ENCODE measurements at regions not wholly inside any gene's neighbourhood (a gene's known extent, or its start where the extent isn't known, plus 50 kb on each side); places are given as distances from the start of the nearest gene placed in this dataset.
A peak's percentile ranks its signal among the peaks of the same experiment; 100 is the strongest.
"Not testable (repeated sequence)": the region's sequence is repeated elsewhere in the genome, so short reads cannot be mapped to it uniquely, and the experiment has no call there.

DNA sequence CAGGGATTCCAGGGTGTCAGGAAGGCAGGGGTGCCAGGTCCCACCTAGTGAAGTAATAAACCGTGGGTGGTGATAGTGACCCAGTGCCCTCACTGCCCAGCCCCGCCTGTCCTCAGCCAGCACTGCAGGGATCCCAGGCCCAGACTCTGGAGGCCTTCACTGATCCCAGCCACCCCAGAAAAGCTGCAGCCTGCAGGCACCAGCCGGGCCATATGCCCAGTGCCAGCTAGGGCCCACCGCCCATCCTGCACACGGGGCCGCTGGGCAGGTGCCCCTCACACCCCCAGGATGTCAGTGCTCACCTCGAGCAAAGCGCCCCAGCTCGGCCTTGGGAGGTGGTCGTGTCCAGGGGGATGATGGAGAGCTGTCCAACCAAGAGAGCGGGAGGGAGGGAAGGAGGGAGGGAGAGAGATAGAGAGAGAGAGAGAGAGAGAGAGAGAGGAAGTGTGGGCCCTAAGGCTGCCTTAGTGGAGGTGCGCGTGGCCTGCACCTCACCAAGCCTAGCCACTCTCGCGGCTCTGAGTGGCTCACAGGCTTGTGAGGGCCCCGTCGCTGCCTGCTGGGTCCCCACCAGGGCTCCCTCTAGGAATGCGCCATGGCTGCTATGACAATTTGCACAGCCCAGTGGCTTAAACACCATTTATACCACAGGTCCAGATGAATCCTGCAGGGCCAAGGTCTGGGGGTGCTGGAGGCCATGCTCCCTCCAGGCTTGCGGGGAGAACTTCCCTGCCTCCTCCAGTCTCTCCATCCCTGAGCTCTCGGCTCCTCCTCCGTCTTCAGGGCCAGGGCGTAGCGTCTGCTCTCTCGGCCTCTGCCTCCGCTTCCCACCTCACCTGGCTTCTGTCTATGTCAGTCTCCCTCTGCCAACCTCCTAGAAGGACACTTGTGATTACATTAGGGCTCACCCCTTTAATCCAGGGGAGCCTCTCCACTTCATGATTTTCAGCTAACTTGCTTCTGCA is 401.0 kb downstream of the TMEM121 start:
- no peak for DNase-seq

GRCh38 chr14:105928171-105929111 is 402.1 kb downstream of the TMEM121 start:
- not testable (repeated sequence) for DNase-seq

- no peak for DNase-seq
Measured at GRCh38 chr14:105929327-105930081, 403.1 kb downstream of the TMEM121 start.

DNA sequence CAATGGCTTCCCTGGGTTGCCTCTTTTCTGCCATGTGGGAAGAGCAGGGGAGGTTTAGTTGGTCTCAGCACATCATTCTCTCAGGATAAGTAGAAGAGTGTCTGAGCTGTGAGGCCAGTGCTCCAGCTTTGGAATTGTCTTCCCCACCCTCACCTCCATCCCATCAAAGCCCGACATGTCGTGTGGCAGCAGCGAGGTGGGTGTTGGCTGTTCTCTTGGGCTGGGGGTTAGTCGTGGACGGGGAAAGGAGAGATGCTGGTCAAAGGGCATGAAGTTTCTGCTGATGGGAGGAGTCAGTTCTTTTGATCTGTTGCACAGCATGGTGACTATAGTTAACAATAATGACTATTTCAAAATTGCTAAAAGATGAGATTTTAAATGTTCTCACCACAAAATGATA is 404.2 kb downstream of the TMEM121 start:
- DNase-seq = no peak

- peak in 1 of 2 donors; percentile 24 for DNase-seq
Measured at GRCh38 chr14:105931808-105932483, 405.6 kb downstream of the TMEM121 start.

GRCh38 chr14:105933238-105933637 is 406.9 kb downstream of the TMEM121 start:
- DNase-seq = no peak

DNA sequence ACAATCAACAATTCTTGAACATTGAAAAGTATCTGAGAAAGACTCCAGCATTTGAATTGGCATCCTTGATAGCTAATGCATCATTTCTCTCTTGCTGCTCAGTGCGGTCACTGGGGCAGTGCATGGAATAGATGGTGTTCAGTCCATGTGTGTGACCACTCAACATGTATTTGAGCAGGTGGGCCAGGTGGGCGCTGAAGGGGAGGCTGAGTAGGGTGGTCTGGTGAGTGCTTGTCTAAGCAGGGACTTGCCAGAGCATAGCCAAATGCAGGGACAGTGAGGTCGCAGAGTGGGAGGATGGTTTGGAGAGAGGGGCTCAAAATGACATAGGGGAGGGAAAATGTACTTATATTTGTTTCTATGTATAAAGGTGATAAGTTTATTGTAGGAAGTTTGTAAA is 409.0 kb downstream of the TMEM121 start:
- DNase-seq = no peak

GRCh38 chr14:105937253-105938054 is 411.1 kb downstream of the TMEM121 start:
- DNase-seq = no peak

- DNase-seq = no peak
Measured at GRCh38 chr14:105938055-105938863, 411.9 kb downstream of the TMEM121 start.

DNA sequence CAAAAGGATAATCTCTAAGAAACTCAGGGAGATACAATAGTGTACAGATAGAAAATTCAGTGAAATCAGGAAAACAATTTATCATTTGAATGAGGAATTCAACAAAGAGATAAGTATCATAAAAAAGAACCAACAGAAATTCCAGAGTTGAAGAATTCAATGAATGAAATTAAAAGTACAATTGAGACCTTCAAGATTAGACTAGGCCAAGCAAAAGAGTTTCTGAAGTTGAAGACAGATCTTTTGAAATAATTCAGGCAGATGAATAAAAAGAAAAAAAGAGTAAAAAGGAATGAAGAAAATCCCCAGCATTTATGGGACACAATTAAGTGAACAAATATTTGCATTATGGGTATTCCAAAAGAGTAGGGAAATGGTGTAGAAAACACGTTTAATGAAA is 412.6 kb downstream of the TMEM121 start:
- DNase-seq = no peak

DNA sequence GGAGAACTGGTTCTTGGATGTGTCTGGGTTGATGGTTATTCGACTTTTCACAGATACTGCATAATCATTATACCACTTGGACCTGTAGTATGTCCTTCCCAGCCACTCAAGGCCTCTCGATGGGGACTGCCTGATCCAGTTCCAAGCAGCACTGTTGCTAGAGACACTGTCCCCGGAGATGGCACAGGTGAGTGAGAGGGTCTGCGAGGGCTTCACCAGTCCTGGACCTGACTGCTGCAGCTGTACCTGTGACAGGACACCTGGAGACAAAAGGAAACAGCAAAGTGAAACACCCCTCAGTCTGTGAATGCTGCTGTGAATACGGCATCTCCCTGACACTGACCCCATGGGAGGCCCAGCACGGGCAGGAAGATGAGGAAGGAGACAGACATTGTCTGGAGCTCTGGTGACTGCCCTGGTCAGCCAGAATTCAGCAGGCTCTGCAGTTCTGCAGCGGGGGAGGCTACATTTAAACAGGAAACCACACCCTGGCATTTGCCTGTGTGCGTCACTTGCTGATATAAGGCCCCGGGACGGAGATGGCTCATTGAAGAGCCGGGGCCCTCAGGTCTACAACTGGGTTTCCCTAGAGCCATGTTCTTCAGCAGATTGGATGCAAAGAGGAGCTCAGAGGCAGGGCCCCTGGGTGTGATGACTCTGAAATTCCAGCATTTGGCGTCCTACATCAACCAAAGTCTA is 413.6 kb downstream of the TMEM121 start:
- DNase-seq = peak in 1 of 2 donors; percentile 15

- DNase-seq = no peak
Measured at GRCh38 chr14:105940534-105941225, 414.3 kb downstream of the TMEM121 start.

DNA sequence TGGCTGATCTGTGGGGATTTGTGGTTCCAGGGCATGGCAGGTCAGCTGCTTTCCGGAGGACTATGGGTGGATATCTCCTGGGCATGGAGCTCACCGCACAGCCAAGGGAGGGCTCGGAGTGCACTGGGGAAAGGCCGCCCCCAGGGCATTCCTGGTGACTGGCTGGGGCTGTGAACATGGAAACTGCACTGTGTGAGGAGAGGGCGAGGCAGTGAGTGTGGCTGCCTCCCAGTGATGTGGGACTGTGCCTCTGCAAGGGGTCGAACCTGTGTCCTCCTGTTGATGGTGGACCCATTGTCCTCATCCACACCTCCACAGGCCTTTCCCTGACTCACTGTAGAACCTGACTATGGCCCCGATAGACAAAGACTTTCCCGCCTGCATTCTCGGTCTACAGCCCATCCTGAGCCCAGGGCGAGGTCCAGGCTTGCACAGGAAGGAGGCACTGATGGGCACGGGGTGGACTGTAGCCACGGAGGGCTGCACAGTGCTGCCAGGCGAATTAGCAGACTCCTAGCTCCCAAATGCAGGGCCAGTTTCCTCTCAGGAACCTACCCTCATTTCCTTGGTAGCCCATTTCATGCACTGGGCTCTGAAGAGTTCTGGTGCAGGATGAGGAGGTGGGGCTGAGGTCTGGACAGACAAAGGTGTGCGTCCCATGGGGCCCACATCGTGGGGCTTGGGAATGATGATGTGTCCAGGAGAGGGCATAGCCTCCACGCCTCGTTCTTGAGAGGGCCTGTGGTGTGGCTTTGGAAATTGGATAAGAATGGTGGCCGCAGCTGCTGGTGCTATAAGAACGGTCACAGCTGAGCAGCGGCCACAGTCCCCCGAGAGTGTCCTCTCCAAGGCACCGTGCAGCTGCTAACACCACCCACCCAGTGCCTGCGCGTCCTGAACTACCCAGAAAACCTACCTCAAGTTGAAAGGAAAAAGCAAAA is 415.1 kb downstream of the TMEM121 start:
- DNase-seq = no peak

DNA sequence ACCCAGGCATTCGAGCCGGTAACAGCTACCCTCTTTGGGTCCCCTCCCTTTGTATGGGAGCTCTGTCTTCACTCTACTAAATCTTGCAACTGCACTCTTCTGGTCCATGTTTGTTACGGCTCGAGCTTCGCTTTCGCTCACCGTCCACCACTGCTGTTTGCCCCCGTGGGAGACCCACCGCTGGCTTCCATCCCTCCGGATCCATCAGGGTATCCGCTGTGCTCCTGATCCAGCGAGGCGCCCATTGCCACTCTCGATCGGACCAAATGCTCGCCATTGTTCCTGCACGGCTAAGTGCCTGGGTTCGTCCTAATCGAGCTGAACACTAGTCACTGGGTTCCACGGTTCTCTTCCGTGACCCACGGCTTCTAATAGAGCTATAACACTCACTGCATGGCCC is 416.3 kb downstream of the TMEM121 start:
- DNase-seq = not testable (repeated sequence)

GRCh38 chr14:105943973-105944602 is 417.7 kb downstream of the TMEM121 start:
- no peak for DNase-seq

DNA sequence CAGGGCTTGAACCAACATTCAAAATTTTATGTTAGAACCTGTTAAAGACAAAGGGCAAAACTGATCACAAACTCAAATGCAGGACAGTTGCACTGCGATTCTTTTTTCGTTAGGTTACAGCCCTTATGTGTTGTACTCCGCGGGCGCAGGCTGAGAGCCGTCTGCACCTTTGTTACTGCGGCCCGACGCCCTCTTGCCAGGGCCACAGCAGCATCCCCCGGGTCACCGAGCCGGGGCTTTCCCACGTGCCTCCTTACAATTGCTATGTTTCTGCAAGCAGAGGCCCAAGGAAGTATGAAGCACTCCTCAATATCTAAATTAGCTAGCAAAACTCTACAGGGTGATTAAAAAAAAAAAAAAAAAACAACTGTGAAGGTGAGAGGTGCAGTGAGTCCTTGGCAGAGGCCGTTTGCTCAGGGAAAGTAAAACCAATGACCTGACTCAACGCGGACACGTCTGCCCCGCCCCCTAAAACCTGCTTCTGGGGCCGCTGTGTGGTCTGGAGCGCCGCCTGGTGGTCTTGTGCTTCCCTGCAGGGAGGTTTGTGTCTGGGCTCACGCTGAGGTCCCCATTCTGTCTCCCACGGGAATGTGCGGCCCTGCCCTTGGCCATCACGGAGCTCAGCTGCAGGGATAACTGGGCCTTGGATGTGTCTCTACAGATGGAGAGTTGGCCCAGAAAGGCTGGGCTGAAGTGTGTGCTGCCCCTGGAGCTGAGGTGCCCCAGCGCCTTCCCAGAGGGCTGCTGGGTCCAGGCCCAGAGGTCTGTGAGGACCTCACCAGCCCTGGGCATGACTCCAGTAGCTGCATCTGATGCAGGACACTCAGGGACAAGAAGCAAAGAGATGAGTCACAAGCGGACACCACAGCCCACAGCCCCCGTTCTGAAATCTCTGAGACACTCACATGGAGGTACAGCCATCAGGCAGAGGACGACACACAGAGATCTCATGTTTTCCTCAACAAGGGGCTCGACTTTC is 418.5 kb downstream of the TMEM121 start:
- DNase-seq = peak; percentile 69 to 76
